HAP-1 (cell line): ENCODE measurements at regions not wholly inside any gene's neighbourhood (a gene's known extent, or its start where the extent isn't known, plus 50 kb on each side); places are given as distances from the start of the nearest gene placed in this dataset.
A peak's percentile ranks its signal among the peaks of the same experiment; 100 is the strongest.
"Not testable (repeated sequence)": the region's sequence is repeated elsewhere in the genome, so short reads cannot be mapped to it uniquely, and the experiment has no call there.

ENCODE experiments used
- DNase-seq, 2 experiments: peaks; one replicate each; pipeline ENCODE4 v3.0.0-alpha.2; 2016 to 2020; ENCODE audit warnings: low spot score in 2 of 2
- H3K27me3 ChIP-seq: fragments of 250-450 bp; sonication (Bioruptor Pico); 2 replicates; pipeline ENCODE4 v1.5.1; 2020; ENCODE audit warnings: low read depth, mild to moderate bottlenecking, moderate library complexity
- H3K36me3 ChIP-seq: fragments of 250-450 bp; sonication (Bioruptor Pico); replicated peaks from 2 replicates; pipeline ENCODE4 v1.5.1; 2020; ENCODE audit warnings: mild to moderate bottlenecking
- H3K4me1 ChIP-seq: fragments of 250-450 bp; sonication (Bioruptor Pico); 2 replicates; pipeline ENCODE4 v1.5.1; 2020; ENCODE audit warnings: mild to moderate bottlenecking
- H3K4me3 ChIP-seq: fragments of 250-450 bp; sonication (Bioruptor Pico); 2 replicates; pipeline ENCODE4 v1.5.1; 2020; ENCODE audit warnings: mild to moderate bottlenecking, moderate library complexity
- H3K9me3 ChIP-seq: fragments of 250-450 bp; sonication (Bioruptor Pico); 2 replicates; pipeline ENCODE4 v1.5.1; 2020; ENCODE audit warnings: mild to moderate bottlenecking, moderate library complexity
- in situ Hi-C: fragments of 300-500 bp; cut with MboI; formaldehyde crosslinking; loops from 3 replicates; pipeline ENCODE4 v1.14.3; 2020; ENCODE audit warnings: low sequenced_read_pairs, inconsistent platforms, mixed read lengths

GRCh38 chr3:195999176-195999575 lies 82.7 kb downstream of the TFRC start:
- DNase-seq, H3K4me3 ChIP-seq, H3K27me3 ChIP-seq, H3K36me3 ChIP-seq, H3K4me1 ChIP-seq, H3K9me3 ChIP-seq, in situ Hi-C loops: not testable (repeated sequence)

GRCh38 chr3:195996314-195996713 lies 85.6 kb downstream of the TFRC start:
- H3K4me3 ChIP-seq, in situ Hi-C loops, H3K27me3 ChIP-seq, H3K36me3 ChIP-seq, DNase-seq, H3K9me3 ChIP-seq, H3K4me1 ChIP-seq: not testable (repeated sequence)

- H3K9me3 ChIP-seq, H3K27me3 ChIP-seq, H3K36me3 ChIP-seq, H3K4me1 ChIP-seq, in situ Hi-C loops, H3K4me3 ChIP-seq: not testable (repeated sequence)
- peak in 1 of 2 experiments; percentile 65 for DNase-seq
Measured at GRCh38 chr3:195994343-195994742, 86.0 kb upstream of the TNK2 start.

GRCh38 chr3:195993671-195994070 lies 85.3 kb upstream of the TNK2 start:
- DNase-seq, H3K9me3 ChIP-seq, H3K4me3 ChIP-seq, in situ Hi-C loops, H3K27me3 ChIP-seq, H3K4me1 ChIP-seq, H3K36me3 ChIP-seq: not testable (repeated sequence)

GRCh38 chr3:195992956-195993595 lies 84.7 kb upstream of the TNK2 start:
- in situ Hi-C loops, H3K9me3 ChIP-seq, H3K36me3 ChIP-seq, H3K4me1 ChIP-seq, DNase-seq, H3K27me3 ChIP-seq, H3K4me3 ChIP-seq: not testable (repeated sequence)

- H3K4me1 ChIP-seq, H3K4me3 ChIP-seq, H3K9me3 ChIP-seq, DNase-seq, H3K27me3 ChIP-seq, H3K36me3 ChIP-seq, in situ Hi-C loops: not testable (repeated sequence)
Measured at GRCh38 chr3:195991986-195992385, 83.6 kb upstream of the TNK2 start.

- DNase-seq, H3K4me1 ChIP-seq, H3K4me3 ChIP-seq, H3K27me3 ChIP-seq, H3K36me3 ChIP-seq, in situ Hi-C loops, H3K9me3 ChIP-seq: not testable (repeated sequence)
Measured at GRCh38 chr3:195991243-195991642, 82.9 kb upstream of the TNK2 start.

- H3K4me3 ChIP-seq = peak overlapping the region; percentile 25
- H3K9me3 ChIP-seq, H3K27me3 ChIP-seq, DNase-seq, H3K4me1 ChIP-seq, H3K36me3 ChIP-seq, in situ Hi-C loops: not testable (repeated sequence)
Measured at GRCh38 chr3:195990841-195991174, 82.5 kb upstream of the TNK2 start.

GRCh38 chr3:195989921-195990840 lies 81.8 kb upstream of the TNK2 start:
- H3K36me3 ChIP-seq, H3K9me3 ChIP-seq, in situ Hi-C loops, H3K27me3 ChIP-seq, H3K4me1 ChIP-seq: not testable (repeated sequence)
- DNase-seq = peak; percentile 78 to 96
- peak overlapping the region; percentile 33 for H3K4me3 ChIP-seq

GRCh38 chr3:195989197-195989920 lies 81.0 kb upstream of the TNK2 start:
- peak in 1 of 2 experiments; percentile 32 for DNase-seq
- peak overlapping the region; percentile 33 for H3K4me3 ChIP-seq
- in situ Hi-C loops, H3K4me1 ChIP-seq, H3K9me3 ChIP-seq, H3K36me3 ChIP-seq, H3K27me3 ChIP-seq: not testable (repeated sequence)

- H3K36me3 ChIP-seq, in situ Hi-C loops, H3K9me3 ChIP-seq, H3K27me3 ChIP-seq, DNase-seq, H3K4me1 ChIP-seq: not testable (repeated sequence)
- H3K4me3 ChIP-seq = peak overlapping the region; percentile 22
Measured at GRCh38 chr3:195988764-195989163, 80.4 kb upstream of the TNK2 start.

- H3K9me3 ChIP-seq, DNase-seq, H3K27me3 ChIP-seq, in situ Hi-C loops, H3K36me3 ChIP-seq, H3K4me3 ChIP-seq, H3K4me1 ChIP-seq: not testable (repeated sequence)
Measured at GRCh38 chr3:195987001-195987400, 78.7 kb upstream of the TNK2 start.

GRCh38 chr3:195986576-195986975 lies 78.2 kb upstream of the TNK2 start:
- H3K27me3 ChIP-seq, in situ Hi-C loops, H3K36me3 ChIP-seq: not testable (repeated sequence)

GRCh38 chr3:195985348-195985920 lies 77.1 kb upstream of the TNK2 start:
- H3K36me3 ChIP-seq, in situ Hi-C loops, H3K9me3 ChIP-seq, H3K4me3 ChIP-seq, H3K4me1 ChIP-seq, DNase-seq, H3K27me3 ChIP-seq: not testable (repeated sequence)

More at GRCh38 chr3:195986576-195986975, 78.2 kb upstream of the TNK2 start:
- not testable (repeated sequence) for DNase-seq, H3K4me1 ChIP-seq, H3K4me3 ChIP-seq, H3K9me3 ChIP-seq
